ENCODE measurements at regions not wholly inside any gene's neighbourhood (a gene's known extent, or its start where the extent isn't known, plus 50 kb on each side); places are given as distances from the start of the nearest gene placed in this dataset.

GRCh38 chr5:67986761-67987160, 228.8 kb upstream of the PIK3R1 start:
- TF ChIP-seq, protein P1, sequence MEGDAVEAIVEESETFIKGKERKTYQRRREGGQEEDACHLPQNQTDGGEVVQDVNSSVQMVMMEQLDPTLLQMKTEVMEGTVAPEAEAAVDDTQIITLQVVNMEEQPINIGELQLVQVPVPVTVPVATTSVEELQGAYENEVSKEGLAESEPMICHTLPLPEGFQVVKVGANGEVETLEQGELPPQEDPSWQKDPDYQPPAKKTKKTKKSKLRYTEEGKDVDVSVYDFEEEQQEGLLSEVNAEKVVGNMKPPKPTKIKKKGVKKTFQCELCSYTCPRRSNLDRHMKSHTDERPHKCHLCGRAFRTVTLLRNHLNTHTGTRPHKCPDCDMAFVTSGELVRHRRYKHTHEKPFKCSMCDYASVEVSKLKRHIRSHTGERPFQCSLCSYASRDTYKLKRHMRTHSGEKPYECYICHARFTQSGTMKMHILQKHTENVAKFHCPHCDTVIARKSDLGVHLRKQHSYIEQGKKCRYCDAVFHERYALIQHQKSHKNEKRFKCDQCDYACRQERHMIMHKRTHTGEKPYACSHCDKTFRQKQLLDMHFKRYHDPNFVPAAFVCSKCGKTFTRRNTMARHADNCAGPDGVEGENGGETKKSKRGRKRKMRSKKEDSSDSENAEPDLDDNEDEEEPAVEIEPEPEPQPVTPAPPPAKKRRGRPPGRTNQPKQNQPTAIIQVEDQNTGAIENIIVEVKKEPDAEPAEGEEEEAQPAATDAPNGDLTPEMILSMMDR (IDR thresholded peaks at IDR 0.05; ENCODE audit: insufficient read depth, low read length, poor library complexity, severe bottlenecking), result no peak
- TF ChIP-seq EZH2phosphoT487 (conservative IDR thresholded peaks at IDR 0.05; ENCODE audit: low read length), result no peak
